CD14-positive monocyte (primary cell): ENCODE measurements at regions not wholly inside any gene's neighbourhood (a gene's known extent, or its start where the extent isn't known, plus 50 kb on each side); places are given as distances from the start of the nearest gene placed in this dataset.

Experiments
- DNase-seq, 3 donors: peaks; one replicate each; pipeline ENCODE4 v3.0.0-alpha.2; 2011 to 2022
- H2AFZ ChIP-seq: 2 replicates; pipeline ENCODE4 v1.6.0; 2012; ENCODE audit warnings: mild to moderate bottlenecking, low read depth, low read length, inconsistent platforms; ENCODE audit not compliant: insufficient read depth, poor library complexity, severe bottlenecking
- H3K27ac ChIP-seq, 2 donors: 1 replicate in 1 of 2; 2 replicates in 1 of 2; pipeline ENCODE4 v1.5.1; 2012 to 2013; ENCODE audit warnings: low read length in 2 of 2, control low read depth in 1 of 2, inconsistent platforms in 1 of 2, low read depth in 1 of 2, mild to moderate bottlenecking in 1 of 2
- H3K27me3 ChIP-seq, 2 donors: one replicate each; pipeline versions ENCODE4 v1.6.0 to v1.6.1; 2011 to 2013; ENCODE audit warnings: low read length in 2 of 2; ENCODE audit not compliant: control insufficient read depth in 2 of 2, insufficient read depth in 2 of 2
- H3K36me3 ChIP-seq, 2 donors: replicated peaks in 1 of 2; 1 replicate in 1 of 2; 2 replicates in 1 of 2; pipeline versions ENCODE4 v1.5.1 to v1.6.1; 2012 to 2013; ENCODE audit warnings: low read length in 2 of 2, control low read depth in 1 of 2, inconsistent platforms in 1 of 2, mild to moderate bottlenecking in 1 of 2; ENCODE audit not compliant: insufficient read depth in 2 of 2, control insufficient read depth in 1 of 2
- H3K4me1 ChIP-seq, 2 donors: 1 replicate in 1 of 2; 2 replicates in 1 of 2; pipeline versions ENCODE4 v1.5.1 to v1.6.1; 2012 to 2013; ENCODE audit warnings: low read length in 2 of 2, control low read depth in 1 of 2, inconsistent platforms in 1 of 2, mild to moderate bottlenecking in 1 of 2, moderate library complexity in 1 of 2; ENCODE audit not compliant: insufficient read depth in 2 of 2, control insufficient read depth in 1 of 2
- H3K4me2 ChIP-seq: replicated peaks from 2 replicates; pipeline ENCODE3; 2012; ENCODE audit warnings: low read length, moderate library complexity, mild to moderate bottlenecking; ENCODE audit not compliant: poor library complexity, severe bottlenecking; ENCODE audit errors: extremely low read depth
- H3K4me3 ChIP-seq, 3 experiments: fragments of 200-600 bp in 1 of 3; sonication (generic) in 1 of 3; replicated peaks in 1 of 3; 1 replicate in 2 of 3; 2 replicates in 1 of 3; pipeline ENCODE4 v1.5.1; 2011 to 2013; ENCODE audit warnings: low read length in 3 of 3, mild to moderate bottlenecking in 3 of 3, control low read depth in 2 of 3, low read depth in 2 of 3, inconsistent platforms in 1 of 3, moderate library complexity in 1 of 3
- H3K79me2 ChIP-seq: 2 replicates; pipeline ENCODE4 v1.6.0; 2012; ENCODE audit warnings: mild to moderate bottlenecking, control low read depth, inconsistent platforms, low read length, moderate library complexity; ENCODE audit not compliant: insufficient read depth
- H3K9ac ChIP-seq: 2 replicates; pipeline ENCODE4 v1.6.0; 2017; ENCODE audit warnings: low read length, mild to moderate bottlenecking; ENCODE audit not compliant: insufficient read depth, poor library complexity, severe bottlenecking
- H3K9me3 ChIP-seq, 2 donors: replicated peaks in 1 of 2; 1 replicate in 1 of 2; 2 replicates in 1 of 2; pipeline versions ENCODE4 v1.5.1 to v1.6.1; 2012 to 2013; ENCODE audit warnings: low read length in 2 of 2, control low read depth in 1 of 2; ENCODE audit not compliant: control insufficient read depth in 1 of 2, insufficient read depth in 1 of 2
- H4K20me1 ChIP-seq: 2 replicates; pipeline ENCODE4 v1.6.0; 2012; ENCODE audit warnings: mild to moderate bottlenecking, low read length, control low read depth, moderate library complexity; ENCODE audit not compliant: insufficient read depth
- H3K27ac Mint-ChIP-seq, 7 donors: one replicate each; pipeline ENCODE4 v1.8.0; 2020; ENCODE audit warnings: mild to moderate bottlenecking in 7 of 7, mixed read lengths in 7 of 7, moderate library complexity in 6 of 7, inconsistent platforms in 2 of 7
- H3K27me3 Mint-ChIP-seq, 3 donors: one replicate each; pipeline ENCODE4 v1.8.0; 2021 to 2022; ENCODE audit warnings: low read depth in 3 of 3, mild to moderate bottlenecking in 3 of 3, mixed read lengths in 3 of 3, moderate library complexity in 3 of 3, inconsistent platforms in 1 of 3
- H3K36me3 Mint-ChIP-seq, 2 donors: one replicate each; pipeline ENCODE4 v1.8.0; 2020; ENCODE audit warnings: mixed read lengths in 2 of 2, inconsistent platforms in 1 of 2, mild to moderate bottlenecking in 1 of 2
- H3K4me1 Mint-ChIP-seq: one replicate; pipeline ENCODE4 v1.8.0; 2020; ENCODE audit warnings: mild to moderate bottlenecking, mixed read lengths
- H3K4me3 Mint-ChIP-seq, 2 donors: one replicate each; pipeline ENCODE4 v1.8.0; 2020; ENCODE audit warnings: mild to moderate bottlenecking in 2 of 2, mixed read lengths in 2 of 2, moderate library complexity in 1 of 2
- H3K9me3 Mint-ChIP-seq, 7 donors: one replicate each; pipeline ENCODE4 v1.8.0; 2020 to 2022; ENCODE audit warnings: mixed read lengths in 7 of 7, mild to moderate bottlenecking in 6 of 7, moderate library complexity in 6 of 7, inconsistent platforms in 2 of 7
- CTCF ChIP-seq: fragments of 200-600 bp; IDR thresholded peaks from one replicate; pipeline ENCODE4 v1.8.0; 2022; ENCODE audit warnings: antibody characterized with exemption, mild to moderate bottlenecking
- WGBS: methylation state at CpG from one replicate; pipeline ENCODE4 v1.1.5; 2013; ENCODE audit warnings: missing lambda C conversion rate; ENCODE audit not compliant: insufficient coverage; 5-methylcytosine and 5-hydroxymethylcytosine counted together
- intact Hi-C, 2 donors: fragments of 100-400 bp; cut with micrococcal nuclease; formaldehyde crosslinking; loops; one replicate each; pipeline versions ENCODE4 v1.15.0 to v1.15.1; 2023

GRCh38 chr2:236840215-236840614, 245.5 kb upstream of the COPS8 start:
- Mint-ChIP-seq H3K36me3 (no peaks in the 10 kb centered on the region), H3K27me3 (peaks cover 16 to 28% (median 16%) of the 10 kb centered on the region in 3 donors), H3K9me3 (peaks cover 2 to 23% (median 10%) of the 10 kb centered on the region in 7 donors), H3K4me1 (peaks cover 8% of the 10 kb centered on the region), H3K27ac (no peak overlapping the region), H3K4me3 (no peak overlapping the region)
- Histone ChIP-seq H3K79me2 (no peaks in the 10 kb centered on the region), H3K36me3 (no peaks in the 10 kb centered on the region), H3K4me3 (no peak overlapping the region), H3K27ac (no peak overlapping the region), H4K20me1 (no peaks in the 10 kb centered on the region), H3K4me1 (peaks cover 0 to 4% of the 10 kb centered on the region in 2 donors), H3K4me2 (no peak overlapping the region), H3K9ac (no peak overlapping the region), H2AFZ (no peak overlapping the region), H3K9me3 (peaks cover 6 to 16% of the 10 kb centered on the region in 2 donors), H3K27me3 (peaks cover 4 to 14% of the 10 kb centered on the region in 2 donors)
- no peak for TF ChIP-seq CTCF
- DNase-seq: no peak
- intact Hi-C loops: no loop called here
- 80% methylated on average over 1 of the region's 3 CpGs for WGBS

DNA sequence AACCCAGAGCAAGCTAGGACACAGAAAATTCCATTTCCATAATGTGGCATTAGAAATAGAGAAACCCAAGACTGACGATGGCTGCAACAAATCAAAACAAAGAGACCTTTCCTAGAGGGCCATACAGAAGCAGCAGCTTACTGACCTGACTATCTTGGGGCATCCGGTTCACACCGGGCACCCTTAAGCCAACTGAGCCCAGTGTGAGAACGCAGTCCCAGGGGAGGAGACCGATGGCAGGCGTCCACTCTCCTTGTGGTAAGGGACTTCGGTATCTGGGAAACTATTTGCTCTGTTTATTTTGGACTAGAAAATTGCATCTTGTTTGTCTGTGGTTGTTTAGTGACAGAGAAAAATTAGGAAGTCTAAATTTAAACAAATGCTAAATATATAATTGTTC, 244.8 kb upstream of the COPS8 start:
- TF ChIP-seq CTCF: no peak
- Histone ChIP-seq H3K4me3 (no peak overlapping the region), H3K36me3 (no peaks in the 10 kb centered on the region), H3K4me2 (no peak overlapping the region), H3K9me3 (peaks cover 7 to 15% of the 10 kb centered on the region in 2 donors), H3K27ac (no peak overlapping the region), H3K4me1 (peaks cover 0 to 3% of the 10 kb centered on the region in 2 donors), H3K79me2 (no peaks in the 10 kb centered on the region), H3K27me3 (peaks cover 4 to 14% of the 10 kb centered on the region in 2 donors), H4K20me1 (no peaks in the 10 kb centered on the region), H2AFZ (no peak overlapping the region), H3K9ac (no peak overlapping the region)
- no peaks in the 10 kb centered on the region for H3K36me3 Mint-ChIP-seq
- peaks cover 16 to 25% (median 16%) of the 10 kb centered on the region in 3 donors for H3K27me3 Mint-ChIP-seq
- H3K4me3 Mint-ChIP-seq: no peak overlapping the region
- WGBS: 95% methylated on average over 3 of the region's 7 CpGs
- intact Hi-C loops: no loop called here
- H3K9me3 Mint-ChIP-seq: peaks cover 2 to 22% (median 11%) of the 10 kb centered on the region in 7 donors
- peak overlapping the region in 1 of 7 donors; percentile 24 for H3K27ac Mint-ChIP-seq
- H3K4me1 Mint-ChIP-seq: peaks cover 7% of the 10 kb centered on the region
- DNase-seq: no peak
